IPS-20b (cell line): ENCODE measurements at regions not wholly inside any gene's neighbourhood (a gene's known extent, or its start where the extent isn't known, plus 50 kb on each side); places are given as distances from the start of the nearest gene placed in this dataset.
A peak's percentile ranks its signal among the peaks of the same experiment; 100 is the strongest.

ENCODE experiments used
- H3K27ac ChIP-seq: one replicate; pipeline ENCODE4 v1.5.1; 2013; ENCODE audit warnings: low read length
- H3K27me3 ChIP-seq: 2 replicates; pipeline ENCODE4 v1.6.1; 2013; ENCODE audit warnings: mild to moderate bottlenecking, low read length, inconsistent platforms; ENCODE audit not compliant: insufficient read depth
- H3K36me3 ChIP-seq: 2 replicates; pipeline ENCODE4 v1.6.1; 2013; ENCODE audit warnings: low read depth, mild to moderate bottlenecking, inconsistent platforms, low read length, moderate library complexity; ENCODE audit not compliant: insufficient read depth
- H3K4me1 ChIP-seq: 2 replicates; pipeline ENCODE4 v1.6.1; 2013; ENCODE audit warnings: mild to moderate bottlenecking, control low read depth, inconsistent platforms, low read length, moderate library complexity; ENCODE audit not compliant: insufficient read depth
- H3K4me3 ChIP-seq: 2 replicates; pipeline ENCODE4 v1.5.1; 2013; ENCODE audit warnings: mild to moderate bottlenecking, low read length, inconsistent platforms
- H3K9ac ChIP-seq: 2 replicates; pipeline ENCODE4 v1.6.1; 2013; ENCODE audit warnings: low read depth, mild to moderate bottlenecking, inconsistent platforms, low read length, moderate library complexity
- H3K9me3 ChIP-seq: 2 replicates; pipeline ENCODE4 v1.6.1; 2013; ENCODE audit warnings: mild to moderate bottlenecking, low read depth, low read length, inconsistent platforms; ENCODE audit not compliant: insufficient read depth

GRCh38 chr12:116365114-116365513, 87.6 kb upstream of the MED13L start:
- Histone ChIP-seq H3K4me3 (no peak overlapping the region), H3K27ac (no peak overlapping the region), H3K36me3 (no peaks in the 10 kb centered on the region), H3K4me1 (no peaks in the 10 kb centered on the region), H3K9me3 (no peaks in the 10 kb centered on the region), H3K9ac (no peak overlapping the region), H3K27me3 (no peaks in the 10 kb centered on the region)

- Histone ChIP-seq H3K4me1 (no peaks in the 10 kb centered on the region), H3K36me3 (no peaks in the 10 kb centered on the region), H3K27me3 (no peaks in the 10 kb centered on the region), H3K9me3 (no peaks in the 10 kb centered on the region), H3K9ac (no peak overlapping the region), H3K27ac (no peak overlapping the region), H3K4me3 (no peak overlapping the region)
Observed at GRCh38 chr12:116365606-116366455, 88.3 kb upstream of the MED13L start.

GRCh38 chr12:116366456-116366776, 88.9 kb upstream of the MED13L start:
- H3K4me1 ChIP-seq = no peaks in the 10 kb centered on the region
- H3K4me3 ChIP-seq = no peak overlapping the region
- H3K27me3 ChIP-seq = no peaks in the 10 kb centered on the region
- no peaks in the 10 kb centered on the region for H3K36me3 ChIP-seq
- H3K9ac ChIP-seq = no peak overlapping the region
- H3K27ac ChIP-seq = no peak overlapping the region
- no peaks in the 10 kb centered on the region for H3K9me3 ChIP-seq

GRCh38 chr12:116366824-116367223, 89.3 kb upstream of the MED13L start:
- Histone ChIP-seq H3K27ac (no peak overlapping the region), H3K4me1 (no peaks in the 10 kb centered on the region), H3K9ac (no peak overlapping the region), H3K36me3 (no peaks in the 10 kb centered on the region), H3K9me3 (no peaks in the 10 kb centered on the region), H3K4me3 (no peak overlapping the region), H3K27me3 (no peaks in the 10 kb centered on the region)

- Histone ChIP-seq H3K9ac (no peak overlapping the region), H3K36me3 (no peaks in the 10 kb centered on the region)
Observed at GRCh38 chr12:116368196-116369194, 91.0 kb upstream of the MED13L start.

GRCh38 chr12:116370004-116370404, 92.5 kb upstream of the MED13L start:
- Histone ChIP-seq H3K27ac (no peak overlapping the region), H3K4me3 (no peak overlapping the region), H3K4me1 (0 out of 2 replicates have a peak, but pooled peaks cover 2% of the 10 kb centered on the region), H3K9me3 (no peaks in the 10 kb centered on the region), H3K9ac (no peak overlapping the region), H3K27me3 (no peaks in the 10 kb centered on the region), H3K36me3 (no peaks in the 10 kb centered on the region)

More at GRCh38 chr12:116368196-116369194, 91.0 kb upstream of the MED13L start:
- H3K27me3 ChIP-seq = no peaks in the 10 kb centered on the region
- no peak overlapping the region for H3K4me3 ChIP-seq
- H3K27ac ChIP-seq = no peak overlapping the region
- H3K4me1 ChIP-seq = 0 out of 2 replicates have a peak, but pooled peaks cover 2% of the 10 kb centered on the region
- H3K9me3 ChIP-seq = no peaks in the 10 kb centered on the region

GRCh38 chr12:116370886-116371580, 93.5 kb upstream of the MED13L start:
- H3K9ac ChIP-seq = no peak overlapping the region
- no peaks in the 10 kb centered on the region for H3K9me3 ChIP-seq
- H3K27ac ChIP-seq = no peak overlapping the region
- no peak overlapping the region for H3K4me3 ChIP-seq
- H3K4me1 ChIP-seq = peaks cover 6% of the 10 kb centered on the region; the same call in 1 of the 2 replicates
- no peaks in the 10 kb centered on the region; the same call in 1 of the 2 replicates for H3K27me3 ChIP-seq
- H3K36me3 ChIP-seq = no peaks in the 10 kb centered on the region

GRCh38 chr12:116372815-116373214, 95.3 kb upstream of the MED13L start:
- H3K9me3 ChIP-seq = no peaks in the 10 kb centered on the region
- H3K9ac ChIP-seq = no peak overlapping the region
- H3K27ac ChIP-seq = no peak overlapping the region
- H3K27me3 ChIP-seq = peaks cover 5% of the 10 kb centered on the region; the same call in 1 of the 2 replicates
- no peak overlapping the region for H3K4me3 ChIP-seq
- H3K4me1 ChIP-seq = peaks cover 13% of the 10 kb centered on the region; the same call in 1 of the 2 replicates
- H3K36me3 ChIP-seq = no peaks in the 10 kb centered on the region

- Histone ChIP-seq H3K4me3 (no peak overlapping the region), H3K36me3 (no peaks in the 10 kb centered on the region), H3K27ac (no peak overlapping the region), H3K9ac (0 out of 2 replicates have a peak overlapping the region, but pooled peaks have one; percentile 11), H3K4me1 (peaks cover 13% of the 10 kb centered on the region; the same call in 1 of the 2 replicates), H3K27me3 (peaks cover 11% of the 10 kb centered on the region; the same call in 1 of the 2 replicates), H3K9me3 (no peaks in the 10 kb centered on the region)
Observed at GRCh38 chr12:116373572-116374206, 96.2 kb upstream of the MED13L start.

GRCh38 chr12:116374207-116374606, 96.7 kb upstream of the MED13L start:
- 0 out of 2 replicates have a peak overlapping the region, but pooled peaks have one; percentile 11 for H3K9ac ChIP-seq
- H3K4me3 ChIP-seq = no peak overlapping the region
- no peaks in the 10 kb centered on the region for H3K9me3 ChIP-seq
- no peak overlapping the region for H3K27ac ChIP-seq
- H3K27me3 ChIP-seq = peaks cover 11% of the 10 kb centered on the region; the same call in 1 of the 2 replicates
- H3K4me1 ChIP-seq = peaks cover 13% of the 10 kb centered on the region; the same call in 1 of the 2 replicates
- H3K36me3 ChIP-seq = no peaks in the 10 kb centered on the region
